ENCODE measurements at regions not wholly inside any gene's neighbourhood (a gene's known extent, or its start where the extent isn't known, plus 50 kb on each side); places are given as distances from the start of the nearest gene placed in this dataset.
A peak's percentile ranks its signal among the peaks of the same experiment; 100 is the strongest.

- TF ChIP-seq CBX5 (CRISPR knock-in tag; IDR thresholded peaks at IDR 0.05; ENCODE audit: borderline replicate concordance) = no peak
- TF ChIP-seq BRCA1 (CRISPR knock-in tag; IDR thresholded peaks at IDR 0.05) = no peak
- TF ChIP-seq SALL1 (CRISPR knock-in tag; IDR thresholded peaks at IDR 0.05) = no peak
- no peak for TF ChIP-seq HOXA3 (CRISPR knock-in tag; IDR thresholded peaks at IDR 0.05)
Measured at GRCh38 chr16:51420247-51420646, 269.2 kb upstream of the SALL1 start (continued).

- no peak for DNase-seq (ENCODE audit: low spot score)
- no peaks in the 10 kb centered on the region for H3K4me1 ChIP-seq (ENCODE audit: insufficient read depth, low read length)
- H4K20me1 ChIP-seq (ENCODE audit: insufficient read depth, low read length) = no peaks in the 10 kb centered on the region
- in situ Hi-C loops (cut with HindIII; ENCODE audit: extremely low pct_ligation_motif_present, low pct_unique_long_range_greater_than_20kb) = no loop called here
- H2AFZ ChIP-seq (ENCODE audit: low read length) = no peak overlapping the region
- H3K4me2 ChIP-seq (ENCODE audit: low read depth, low read length) = no peak overlapping the region
- no peak overlapping the region for H3K4me3 ChIP-seq (replicated peaks in 1 of 3; ENCODE audit: insufficient read depth in 1 of 3, low read depth in 2 of 3, low read length in 3 of 3)
- 4% methylated on average over 2 of the region's 2 CpGs for WGBS (ENCODE audit: low lambda C conversion rate)
- TF ChIP-seq POLR2G (IDR thresholded peaks at IDR 0.05; ENCODE audit: low read depth, low read length) (no peak), ATF1 (CRISPR knock-in tag; IDR thresholded peaks at IDR 0.05) (no peak), KMT2A (CRISPR knock-in tag; IDR thresholded peaks at IDR 0.05) (no peak), PTBP1 (IDR thresholded peaks at IDR 0.05; ENCODE audit: low read depth, low read length, poor library complexity, severe bottlenecking) (no peak), MAFF (IDR thresholded peaks at IDR 0.05; ENCODE audit: low read depth, low read length) (peak; percentile 75), ZNF326 (CRISPR knock-in tag; IDR thresholded peaks at IDR 0.05; ENCODE audit: borderline replicate concordance) (no peak), E2F1 (CRISPR knock-in tag; IDR thresholded peaks at IDR 0.05) (no peak), ZNF768 (CRISPR knock-in tag; IDR thresholded peaks at IDR 0.05) (no peak), ZNF737 (CRISPR knock-in tag; IDR thresholded peaks at IDR 0.05; ENCODE audit: borderline replicate concordance) (no peak), MAFK (conservative IDR thresholded peaks at IDR 0.05 in 1 of 2, IDR thresholded peaks at IDR 0.05 in 1 of 2; ENCODE audit: low read length in 2 of 2) (peak; percentile 71 to 83), RNF219 (CRISPR knock-in tag; IDR thresholded peaks at IDR 0.05) (no peak), ZBTB43 (CRISPR knock-in tag; conservative IDR thresholded peaks at IDR 0.05) (no peak), ZNF781 (CRISPR knock-in tag; IDR thresholded peaks at IDR 0.05; ENCODE audit: borderline replicate concordance, not compliant biosample characterization) (no peak), MAZ (IDR thresholded peaks at IDR 0.05; ENCODE audit: borderline replicate concordance, low read depth, low read length) (no peak), MAZ (CRISPR knock-in tag; IDR thresholded peaks at IDR 0.05; ENCODE audit: low read depth) (no peak), ZNF747 (CRISPR knock-in tag; IDR thresholded peaks at IDR 0.05; ENCODE audit: borderline replicate concordance) (no peak)
- H3K27ac ChIP-seq (ENCODE audit: extremely low read length, insufficient read depth, low read length) = no peak overlapping the region
- peaks cover 0 to 13% of the 10 kb centered on the region in 2 experiments; a peak in 3 of 5 replicates for H3K27me3 ChIP-seq (ENCODE audit: control insufficient read depth in 1 of 2, insufficient read depth in 2 of 2, low read length in 2 of 2)
- H3K79me2 ChIP-seq (ENCODE audit: insufficient read depth, low read length) = no peaks in the 10 kb centered on the region
- no peak for ATAC-seq
- ChIA-PET POLR2A (no interaction called here), CTCF (ENCODE audit: low intra/inter-chr PET ratio, low total read pairs) (no interaction called here)
- H3K36me3 ChIP-seq (replicated peaks in 1 of 2; ENCODE audit: control insufficient read depth in 1 of 2, insufficient read depth in 2 of 2, low read length in 2 of 2) = no peaks in the 10 kb centered on the region
- H3K9me3 ChIP-seq (ENCODE audit: low read length) = no peaks in the 10 kb centered on the region
- FAIRE-seq = no peak
- intact Hi-C loops (cut with micrococcal nuclease; ENCODE audit: unreplicated experiment) = no loop called here
- BruUV-seq (replicated peaks) = no TSS peak
- H3K9ac ChIP-seq (ENCODE audit: insufficient read depth, low read depth, low read length) = no peak overlapping the region
Measured at GRCh38 chr16:51419768-51420167, 268.7 kb upstream of the SALL1 start.
